HG03442 (cell line): ENCODE measurements at regions not wholly inside any gene's neighbourhood (a gene's known extent, or its start where the extent isn't known, plus 50 kb on each side); places are given as distances from the start of the nearest gene placed in this dataset.
"Not testable (repeated sequence)": the region's sequence is repeated elsewhere in the genome, so short reads cannot be mapped to it uniquely, and the experiment has no call there.

Experiments used
- ATAC-seq: cut with Tn5 transposase; IDR thresholded peaks from one replicate; pipeline ENCODE4 v1.9.1; 2021; ENCODE audit warnings: mild to moderate bottlenecking, moderate library complexity; ENCODE audit not compliant: unreplicated experiment

GRCh38 chr12:38477340-38478090 is 160.9 kb downstream of the ALG10B start:
- ATAC-seq = no peak

GRCh38 chr12:38480594-38480993 is 164.0 kb downstream of the ALG10B start:
- ATAC-seq = no peak

- ATAC-seq = no peak
Observed at GRCh38 chr12:38484821-38485449, 168.4 kb downstream of the ALG10B start.

- ATAC-seq = no peak
Observed at GRCh38 chr12:38488866-38489265, 172.3 kb downstream of the ALG10B start.

- ATAC-seq = no peak
Observed at GRCh38 chr12:38490073-38490472, 173.5 kb downstream of the ALG10B start.

- no peak for ATAC-seq
Observed at GRCh38 chr12:38490941-38491340, 174.4 kb downstream of the ALG10B start.

- ATAC-seq = no peak
Observed at GRCh38 chr12:38501481-38501880, 184.9 kb downstream of the ALG10B start.

- no peak for ATAC-seq
Observed at GRCh38 chr12:38501991-38502390, 185.4 kb downstream of the ALG10B start.

GRCh38 chr12:38502415-38502814 is 185.8 kb downstream of the ALG10B start:
- ATAC-seq = no peak

GRCh38 chr12:38507839-38508238 is 191.3 kb downstream of the ALG10B start:
- no peak for ATAC-seq

GRCh38 chr12:38508246-38508645 is 191.7 kb downstream of the ALG10B start:
- ATAC-seq = no peak

- ATAC-seq = no peak
Observed at GRCh38 chr12:38515912-38516311, 199.3 kb downstream of the ALG10B start.

GRCh38 chr12:38516418-38516817 is 199.8 kb downstream of the ALG10B start:
- ATAC-seq = no peak

- no peak for ATAC-seq
Observed at GRCh38 chr12:38523920-38524319, 207.3 kb downstream of the ALG10B start.

GRCh38 chr12:38527631-38528030 is 211.1 kb downstream of the ALG10B start:
- ATAC-seq = no peak

- no peak for ATAC-seq
Observed at GRCh38 chr12:38528527-38528926, 212.0 kb downstream of the ALG10B start.

- not testable (repeated sequence) for ATAC-seq
Observed at GRCh38 chr12:38529281-38529680, 212.7 kb downstream of the ALG10B start.

GRCh38 chr12:38538319-38538718 is 221.7 kb downstream of the ALG10B start:
- ATAC-seq = no peak

GRCh38 chr12:38540156-38540555 is 223.6 kb downstream of the ALG10B start:
- no peak for ATAC-seq

GRCh38 chr12:38541849-38542248 is 225.3 kb downstream of the ALG10B start:
- no peak for ATAC-seq

GRCh38 chr12:38543151-38543550 is 226.6 kb downstream of the ALG10B start:
- ATAC-seq = no peak

- no peak for ATAC-seq
Observed at GRCh38 chr12:38544330-38545066, 227.9 kb downstream of the ALG10B start.
